HepG2 (cell line): ENCODE measurements at regions not wholly inside any gene's neighbourhood (a gene's known extent, or its start where the extent isn't known, plus 50 kb on each side); places are given as distances from the start of the nearest gene placed in this dataset.

Source experiments
- ATAC-seq: fragments of 200-7000 bp; cut with Tn5 transposase; 3 replicates; pipeline ENCODE4 v1.9.1; 2020; ENCODE audit warnings: mild to moderate bottlenecking, moderate library complexity
- BruUV-seq: library from RNA; stranded (reverse); fragments of 400-500 nt; replicated peaks from 2 replicates; lab custom pipeline; 2021; lab: Mats Ljungman, UMichigan
- CTCF ChIA-PET: fragments of 300-600 bp; formaldehyde crosslinking; extraction: SDS; loops from one replicate; lab custom pipeline; 2021; ENCODE audit warnings: low total read pairs, inconsistent platforms, low intra/inter-chr PET ratio; lab: Yijun Ruan, JAX
- POLR2A ChIA-PET: fragments of 350-600 bp; sonication (Branson Sonifier 250); formaldehyde crosslinking; loops from one replicate; lab custom pipeline; 2020; ENCODE audit warnings: antibody characterized with exemption, inconsistent platforms; lab: Yijun Ruan, JAX
- DNase-seq: peaks from one replicate; pipeline ENCODE4 v3.0.0-alpha.2; 2015; ENCODE audit warnings: low spot score
- FAIRE-seq: peaks from 3 replicates; lab custom pipeline; 2011; peaks lifted over from hg19 to GRCh38; lab: Jason Lieb, UNC
- H2AFZ ChIP-seq: one replicate; pipeline ENCODE4 v1.6.1; 2011; ENCODE audit warnings: low read length, inconsistent platforms
- H3K27ac ChIP-seq: fragments of 300-600 bp; 3 replicates; pipeline ENCODE4 v1.8.0; 2011; ENCODE audit warnings: mixed run types, mild to moderate bottlenecking, mixed read lengths, low read length, inconsistent platforms; ENCODE audit not compliant: insufficient read depth; ENCODE audit errors: extremely low read length
- H3K27me3 ChIP-seq, 2 experiments: fragments of 200-600 bp in 1 of 2; 2 replicates in 1 of 2; 3 replicates in 1 of 2; pipeline versions ENCODE4 v1.6.0 to v1.8.0; 2011; ENCODE audit warnings: low read length in 2 of 2, mild to moderate bottlenecking in 2 of 2, moderate library complexity in 2 of 2, inconsistent platforms in 1 of 2; ENCODE audit not compliant: insufficient read depth in 2 of 2, control insufficient read depth in 1 of 2
- H3K36me3 ChIP-seq, 2 experiments: fragments of 200-600 bp in 1 of 2; replicated peaks in 1 of 2; 2 replicates in 1 of 2; 3 replicates in 1 of 2; pipeline versions ENCODE4 v1.5.1 to v1.8.0; 2011; ENCODE audit warnings: low read length in 2 of 2, inconsistent platforms in 1 of 2; ENCODE audit not compliant: insufficient read depth in 2 of 2, control insufficient read depth in 1 of 2
- H3K4me1 ChIP-seq: 2 replicates; pipeline ENCODE4 v1.5.1; 2012; ENCODE audit warnings: low read length, inconsistent platforms; ENCODE audit not compliant: insufficient read depth
- H3K4me2 ChIP-seq: 2 replicates; pipeline ENCODE4 v1.6.0; 2011; ENCODE audit warnings: low read depth, low read length, inconsistent platforms
- H3K4me3 ChIP-seq, 3 experiments: fragments of 200-600 bp in 1 of 3; sonication (generic), shearing (Covaris generic) in 1 of 3; replicated peaks in 1 of 3; 2 replicates each; pipeline ENCODE4 v1.5.1; 2011 to 2016; ENCODE audit warnings: low read length in 3 of 3, inconsistent platforms in 2 of 3, low read depth in 2 of 3, mild to moderate bottlenecking in 2 of 3, control low read depth in 1 of 3, mixed read lengths in 1 of 3; ENCODE audit not compliant: insufficient read depth in 1 of 3
- H3K79me2 ChIP-seq: one replicate; pipeline ENCODE4 v1.6.1; 2011; ENCODE audit warnings: low read length, inconsistent platforms; ENCODE audit not compliant: insufficient read depth
- H3K9ac ChIP-seq: 2 replicates; pipeline ENCODE4 v1.6.0; 2011; ENCODE audit warnings: mild to moderate bottlenecking, low read depth, low read length, inconsistent platforms; ENCODE audit not compliant: insufficient read depth
- H3K9me3 ChIP-seq: 2 replicates; pipeline ENCODE4 v1.5.1; 2012; ENCODE audit warnings: mild to moderate bottlenecking, low read length
- H4K20me1 ChIP-seq: 2 replicates; pipeline ENCODE4 v1.6.0; 2011; ENCODE audit warnings: inconsistent platforms, mild to moderate bottlenecking, low read length, moderate library complexity; ENCODE audit not compliant: insufficient read depth
- ATF2 ChIP-seq: sonication (generic); formaldehyde crosslinking; IDR thresholded peaks from 2 replicates; pipeline ENCODE4 v1.4.0; 2020; ENCODE audit warnings: missing genetic modification reagents
- HOXA9 ChIP-seq: sonication (generic); formaldehyde crosslinking; IDR thresholded peaks from 2 replicates; pipeline ENCODE4 v1.8.1; 2022; ENCODE audit warnings: missing genetic modification reagents, mild to moderate bottlenecking, moderate library complexity, borderline replicate concordance
- MIER2 ChIP-seq: IDR thresholded peaks from 2 replicates; pipeline ENCODE4 v1.6.1; 2016; ENCODE audit warnings: missing biosample characterization, missing genetic modification reagents
- MIXL1 ChIP-seq: IDR thresholded peaks from 2 replicates; pipeline ENCODE4 v1.6.1; 2016
- NR2F2 ChIP-seq: IDR thresholded peaks from 2 replicates; pipeline ENCODE4 v1.6.1; 2012; ENCODE audit warnings: low read depth, inconsistent platforms, borderline replicate concordance
- SOX13 ChIP-seq, 3 experiments: fragments of 450-650 bp in 1 of 3; sonication (generic) in 1 of 3; formaldehyde crosslinking in 1 of 3; IDR thresholded peaks in 2 of 3; conservative IDR thresholded peaks in 1 of 3; 2 replicates each; pipeline versions ENCODE4 v1.5.0 to v1.6.1; 2016 to 2020; ENCODE audit warnings: antibody characterized with exemption in 1 of 3, mild to moderate bottlenecking in 1 of 3, missing compliant biosample characterization in 1 of 3, missing genetic modification reagents in 1 of 3, moderate library complexity in 1 of 3
- ZFAT ChIP-seq: sonication (generic); formaldehyde crosslinking; conservative IDR thresholded peaks from 2 replicates; pipeline ENCODE4 v1.8.1; 2023; ENCODE audit warnings: missing genetic modification reagents, inconsistent platforms
- ZGPAT ChIP-seq: IDR thresholded peaks from 2 replicates; pipeline ENCODE4 v1.6.1; 2016; ENCODE audit warnings: mild to moderate bottlenecking
- ZNF251 ChIP-seq: sonication (generic); formaldehyde crosslinking; IDR thresholded peaks from 2 replicates; pipeline ENCODE4 v1.9.0; 2021; ENCODE audit warnings: mild to moderate bottlenecking, missing genetic modification reagents
- ZNF33B ChIP-seq: sonication (generic); formaldehyde crosslinking; IDR thresholded peaks from 2 replicates; pipeline ENCODE4 v1.5.1; 2020; ENCODE audit warnings: mild to moderate bottlenecking, missing genetic modification reagents
- WGBS: methylation state at CpG from one replicate; pipeline ENCODE4 v1.1.6; 2017; ENCODE audit warnings: low lambda C conversion rate; 5-methylcytosine and 5-hydroxymethylcytosine counted together
- in situ Hi-C: cut with HindIII; loops from 2 replicates; pipeline ENCODE4 v1.10.0; 2017; ENCODE audit warnings: low pct_unique_long_range_greater_than_20kb; ENCODE audit not compliant: extremely low pct_ligation_motif_present
- intact Hi-C: fragments of 100-400 bp; cut with micrococcal nuclease; formaldehyde crosslinking; loops from one replicate; pipeline ENCODE4 v1.10.0; 2022; ENCODE audit not compliant: unreplicated experiment

DNA sequence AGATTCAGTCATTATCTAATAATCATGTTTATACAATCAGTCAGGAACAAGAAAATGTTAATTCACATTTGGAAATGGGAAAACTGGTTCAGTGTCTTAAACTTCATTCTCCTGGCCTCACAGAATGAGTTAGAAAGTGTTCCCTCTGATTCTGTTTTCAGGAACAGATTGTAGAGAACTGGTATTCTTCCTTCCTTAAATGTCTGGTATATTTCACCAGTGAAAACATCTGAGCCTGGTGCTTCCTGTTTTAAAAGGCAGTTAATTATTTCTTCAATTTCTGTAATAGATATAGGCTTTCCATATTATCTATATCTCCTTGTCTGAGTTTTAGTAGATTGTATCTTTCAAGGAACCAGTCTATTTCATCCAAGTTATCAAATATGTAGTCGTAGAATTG is 97.1 kb upstream of the TMEM168 start (continued):
- no peak for TF ChIP-seq ZGPAT
- TF ChIP-seq ZNF33B (CRISPR knock-in tag), result no peak
- TF ChIP-seq NR2F2, result no peak

- intact Hi-C loops, result no loop called here
Observed at GRCh38 chr7:112886208-112886607, 96.0 kb upstream of the TMEM168 start.

More at GRCh38 chr7:112886208-112886607, 96.0 kb upstream of the TMEM168 start:
- TF ChIP-seq MIXL1 (no peak), HOXA9 (CRISPR knock-in tag) (no peak), ATF2 (CRISPR knock-in tag) (no peak), ZFAT (no peak), ZNF251 (CRISPR knock-in tag) (no peak), MIER2 (CRISPR knock-in tag) (no peak), SOX13 (IDR thresholded peaks at IDR 0.05) (no peak), SOX13 (CRISPR knock-in tag; conservative IDR thresholded peaks at IDR 0.05 in 1 of 2, IDR thresholded peaks at IDR 0.05 in 1 of 2) (no peak)
- Histone ChIP-seq H4K20me1 (no peaks in the 10 kb centered on the region), H3K9ac (no peak overlapping the region), H3K79me2 (no peaks in the 10 kb centered on the region), H3K36me3 (no peaks in the 10 kb centered on the region), H3K4me2 (no peak overlapping the region), H3K4me1 (no peaks in the 10 kb centered on the region), H2AFZ (no peak overlapping the region), H3K9me3 (no peaks in the 10 kb centered on the region), H3K4me3 (no peak overlapping the region), H3K27me3 (no peaks in the 10 kb centered on the region), H3K27ac (no peak overlapping the region)
- ATAC-seq (no peak), FAIRE-seq (no peak), DNase-seq (no peak)
- ChIA-PET POLR2A (no interaction called here), CTCF (interaction anchor here (1.2 kb wide), 1 partner anchor 17 kb away, joined by 3 read pairs; no protein-coding TSS in a partner anchor)
- no TSS peak for BruUV-seq
- in situ Hi-C loops, result no loop called here
- WGBS, result 93% methylated on average over 1 of the region's 1 CpG
